ENCODE measurements at regions not wholly inside any gene's neighbourhood (a gene's known extent, or its start where the extent isn't known, plus 50 kb on each side); places are given as distances from the start of the nearest gene placed in this dataset.

GRCh38 chr5:163756170-163756569, 250.8 kb downstream of the MAT2B start:
- TF ChIP-seq CTCF (IDR thresholded peaks at IDR 0.05; ENCODE audit: control extremely low read depth, extremely low read depth, low read depth, missing control alignments): no peak
- no peak for DNase-seq (ENCODE audit: extremely low spot score)
- ChIA-PET CTCF (interaction anchor here (1.4 kb wide), 1 partner anchor 12 kb away, joined by 3 read pairs; no protein-coding TSS in a partner anchor), POLR2A (no interaction called here)

DNA sequence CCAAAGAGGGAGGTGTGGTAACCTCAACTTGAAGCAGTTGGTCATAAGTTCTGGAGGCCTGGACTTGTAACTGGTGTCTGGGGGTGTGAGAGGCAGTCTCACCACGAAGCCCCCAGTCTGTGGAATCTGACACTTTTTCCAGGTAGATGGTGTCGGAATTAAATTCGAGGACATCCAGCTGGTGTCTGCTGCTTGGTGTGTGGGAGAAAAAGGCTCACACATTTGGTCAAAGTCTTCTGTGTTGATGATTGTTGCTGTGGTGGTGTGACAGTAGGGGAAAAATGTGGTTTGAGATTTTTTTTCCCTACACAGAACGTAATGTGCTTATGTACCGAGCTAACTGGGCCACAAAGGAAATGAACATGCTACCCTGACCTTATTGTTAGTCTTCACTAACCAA, 251.9 kb downstream of the MAT2B start:
- no peak for TF ChIP-seq CTCF (IDR thresholded peaks at IDR 0.05; ENCODE audit: control extremely low read depth, extremely low read depth, low read depth, missing control alignments)
- no peak for DNase-seq (ENCODE audit: extremely low spot score)
- CTCF ChIA-PET: interaction anchor here (1.4 to 2.2 kb wide), 2 partner anchors 9 to 14 kb away, joined by 3 to 7 read pairs; no protein-coding TSS in a partner anchor
- POLR2A ChIA-PET: no interaction called here

GRCh38 chr5:163758283-163758711, 252.9 kb downstream of the MAT2B start:
- POLR2A ChIA-PET: no interaction called here
- CTCF ChIA-PET: interaction anchor here (2.2 kb wide), 1 partner anchor 10 kb away, joined by 7 read pairs; no protein-coding TSS in a partner anchor
- DNase-seq (ENCODE audit: extremely low spot score): no peak
- TF ChIP-seq CTCF (IDR thresholded peaks at IDR 0.05; ENCODE audit: control extremely low read depth, extremely low read depth, low read depth, missing control alignments): no peak

DNA sequence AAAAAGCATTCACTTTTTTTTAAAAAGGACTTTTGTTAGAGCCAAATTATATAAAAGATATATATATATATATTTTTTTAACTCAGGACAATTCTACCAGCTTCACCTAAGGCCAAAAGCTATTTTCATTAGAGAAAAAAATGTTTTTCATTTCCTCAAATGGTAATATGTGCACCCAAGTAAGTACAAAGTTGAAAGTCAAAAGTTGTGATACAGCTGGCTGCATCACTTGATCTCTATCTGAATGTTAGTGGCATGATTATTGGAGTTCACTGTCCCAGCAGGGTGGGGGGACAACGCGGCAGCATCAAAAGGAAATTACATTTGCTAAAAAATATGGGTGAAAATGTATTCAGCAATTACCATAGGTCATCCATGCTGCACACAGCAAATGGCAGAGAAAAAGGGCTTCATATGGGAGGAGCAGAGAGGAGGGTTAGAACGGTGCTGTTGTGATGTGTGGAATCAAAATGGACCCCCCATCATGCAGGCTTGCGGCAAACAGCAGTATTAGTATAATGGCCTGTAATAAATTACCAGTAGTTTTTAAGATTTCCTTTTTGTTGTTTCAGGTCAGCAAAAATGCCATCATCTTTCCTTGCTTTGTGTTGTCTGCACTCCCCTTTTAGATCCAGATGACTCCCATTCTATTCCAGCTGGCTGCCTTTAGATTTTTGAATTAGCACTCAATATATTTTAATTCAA, 253.7 kb downstream of the MAT2B start:
- no peak for DNase-seq (ENCODE audit: extremely low spot score)
- POLR2A ChIA-PET: no interaction called here
- CTCF ChIA-PET: interaction anchor here (2.2 kb wide), 1 partner anchor 11 kb away, joined by 7 read pairs; no protein-coding TSS in a partner anchor
- TF ChIP-seq CTCF (IDR thresholded peaks at IDR 0.05; ENCODE audit: control extremely low read depth, extremely low read depth, low read depth, missing control alignments): no peak

GRCh38 chr5:163760498-163760897, 255.1 kb downstream of the MAT2B start:
- TF ChIP-seq CTCF (IDR thresholded peaks at IDR 0.05; ENCODE audit: control extremely low read depth, extremely low read depth, low read depth, missing control alignments): no peak
- DNase-seq (ENCODE audit: extremely low spot score): no peak
- POLR2A ChIA-PET: no interaction called here
- CTCF ChIA-PET: no interaction called here

DNA sequence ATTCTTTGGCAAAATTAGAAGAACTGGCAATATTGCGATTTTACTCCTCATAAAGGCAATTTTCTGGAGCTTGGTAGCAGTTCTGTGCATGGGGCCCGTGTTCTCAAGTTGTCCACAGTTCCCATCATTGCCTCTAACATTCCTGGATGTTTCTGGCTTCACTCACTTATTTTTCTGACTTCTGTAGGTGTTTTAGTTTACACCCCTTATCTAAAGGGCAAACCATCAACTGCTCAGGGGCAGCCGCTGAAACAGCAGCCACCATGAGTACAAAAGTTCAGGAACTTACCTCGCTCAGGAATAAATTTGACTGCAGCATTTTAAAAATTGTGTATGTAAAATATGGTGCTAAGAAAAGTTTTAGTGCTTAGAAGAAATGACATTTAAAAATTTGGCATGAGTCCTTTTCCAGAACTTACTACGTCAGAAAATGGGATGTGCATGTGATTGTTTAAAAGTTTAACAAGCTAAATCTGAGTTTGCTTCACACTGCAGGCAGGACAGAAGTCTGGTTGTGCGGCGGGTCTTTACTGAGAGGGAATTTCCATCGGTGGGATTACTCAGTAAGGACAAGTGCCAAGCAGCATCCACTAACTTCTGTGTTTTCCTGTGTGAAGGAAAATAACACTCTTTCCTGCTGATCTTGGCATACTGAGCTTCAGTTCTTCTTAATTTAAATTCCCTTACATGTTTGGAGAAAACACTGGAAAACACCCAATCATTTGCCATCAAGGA, 261.7 kb downstream of the MAT2B start:
- no peak for TF ChIP-seq CTCF (IDR thresholded peaks at IDR 0.05; ENCODE audit: control extremely low read depth, extremely low read depth, low read depth, missing control alignments)
- CTCF ChIA-PET: interaction anchor here (0.8 kb wide), 1 partner anchor 13 kb away, joined by 3 read pairs; no protein-coding TSS in a partner anchor

More for the DNA sequence above, 261.7 kb downstream of the MAT2B start:
- POLR2A ChIA-PET: no interaction called here
- DNase-seq (ENCODE audit: extremely low spot score): no peak

Measured in GM10248 (cell line).